ENCODE measurements at regions not wholly inside any gene's neighbourhood (a gene's known extent, or its start where the extent isn't known, plus 50 kb on each side); places are given as distances from the start of the nearest gene placed in this dataset.

GRCh38 chr9:16223074-16223871, 647.2 kb downstream of the BNC2 start:
- H3K4me3 Mint-ChIP-seq: no peak overlapping the region
- H3K27ac Mint-ChIP-seq: no peak overlapping the region
- H3K4me1 Mint-ChIP-seq: no peaks in the 10 kb centered on the region
- ATAC-seq (no peak), DNase-seq (ENCODE audit: low spot score in 2 of 2) (no peak)
- H3K9me3 Mint-ChIP-seq: peaks cover 22% of the 10 kb centered on the region
- H3K36me3 Mint-ChIP-seq: no peaks in the 10 kb centered on the region

DNA sequence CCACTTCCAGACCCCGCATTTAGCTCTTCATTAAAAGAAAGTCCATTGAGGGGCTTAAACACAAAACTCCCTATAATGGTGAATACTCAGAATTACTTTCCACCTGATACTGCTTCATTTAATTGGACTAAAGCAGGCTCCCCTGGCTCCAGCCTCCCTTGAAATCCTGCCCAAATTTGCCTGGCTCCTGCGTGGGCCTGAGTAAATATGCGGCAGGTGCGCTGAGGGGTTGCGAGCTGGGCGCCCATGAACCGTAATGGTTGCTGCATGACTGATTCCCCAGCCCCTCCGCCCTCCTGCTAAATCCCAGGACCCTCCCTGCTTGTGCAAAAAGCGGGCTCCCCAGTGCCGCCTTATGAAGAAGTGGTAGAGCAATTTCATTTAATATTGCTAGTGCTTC, 639.7 kb downstream of the BNC2 start:
- Mint-ChIP-seq H3K27ac (no peak overlapping the region), H3K9me3 (peaks cover 16% of the 10 kb centered on the region), H3K4me1 (no peaks in the 10 kb centered on the region), H3K36me3 (no peaks in the 10 kb centered on the region), H3K4me3 (no peak overlapping the region)
- DNase-seq (ENCODE audit: low spot score in 2 of 2) (no peak), ATAC-seq (no peak)

DNA sequence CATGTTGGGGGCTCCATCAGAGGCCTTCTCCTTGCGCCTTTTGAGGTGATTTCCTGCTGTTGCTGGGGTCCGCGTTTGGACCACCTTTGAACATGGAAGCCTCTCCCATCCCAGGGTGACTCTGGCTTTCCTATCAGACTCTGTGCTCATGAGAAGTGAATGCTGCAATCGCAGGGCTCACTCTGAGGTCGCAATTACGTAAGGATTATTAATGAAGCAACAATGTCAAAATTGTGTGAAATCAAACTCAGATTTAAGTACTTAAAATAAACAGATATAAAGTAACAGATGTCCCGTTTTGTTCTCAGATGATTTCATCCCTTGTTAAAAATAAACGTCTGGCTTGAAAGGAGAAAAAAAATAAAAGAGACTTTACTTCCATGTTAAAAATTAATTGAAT, 634.2 kb downstream of the BNC2 start:
- DNase-seq (ENCODE audit: low spot score in 2 of 2) (no peak), ATAC-seq (no peak)
- Mint-ChIP-seq H3K4me3 (no peak overlapping the region), H3K36me3 (no peaks in the 10 kb centered on the region), H3K27ac (no peak overlapping the region), H3K9me3 (peaks cover 13% of the 10 kb centered on the region), H3K4me1 (no peaks in the 10 kb centered on the region)

DNA sequence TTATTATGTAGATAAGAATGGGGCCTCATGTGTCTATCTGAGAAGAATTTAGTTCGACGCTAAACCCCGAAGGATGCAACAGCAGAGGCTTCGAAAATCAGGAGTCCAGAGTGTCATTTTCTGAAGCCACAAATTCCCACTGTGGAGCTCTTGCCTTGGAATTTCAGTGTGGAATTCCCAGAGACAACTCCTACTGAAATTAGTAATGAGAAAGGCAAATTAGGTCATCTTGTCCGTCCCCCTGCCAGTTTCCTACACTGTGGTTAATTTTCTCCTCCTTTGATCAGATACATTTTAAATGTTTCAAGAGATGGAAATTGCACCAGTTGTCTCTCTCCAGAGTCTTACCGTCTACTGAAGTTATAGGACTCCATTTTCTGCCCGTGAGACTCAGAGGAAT, 633.6 kb downstream of the BNC2 start:
- Mint-ChIP-seq H3K9me3 (peaks cover 11% of the 10 kb centered on the region), H3K4me1 (no peaks in the 10 kb centered on the region), H3K36me3 (no peaks in the 10 kb centered on the region), H3K4me3 (no peak overlapping the region), H3K27ac (no peak overlapping the region)
- ATAC-seq: no peak
- DNase-seq (ENCODE audit: low spot score in 2 of 2): no peak

GRCh38 chr9:16238623-16239138, 631.8 kb downstream of the BNC2 start:
- Mint-ChIP-seq H3K9me3 (peaks cover 11% of the 10 kb centered on the region), H3K4me3 (no peak overlapping the region), H3K4me1 (no peaks in the 10 kb centered on the region), H3K36me3 (no peaks in the 10 kb centered on the region), H3K27ac (no peak overlapping the region)
- ATAC-seq: no peak
- no peak for DNase-seq (ENCODE audit: low spot score in 2 of 2)

DNA sequence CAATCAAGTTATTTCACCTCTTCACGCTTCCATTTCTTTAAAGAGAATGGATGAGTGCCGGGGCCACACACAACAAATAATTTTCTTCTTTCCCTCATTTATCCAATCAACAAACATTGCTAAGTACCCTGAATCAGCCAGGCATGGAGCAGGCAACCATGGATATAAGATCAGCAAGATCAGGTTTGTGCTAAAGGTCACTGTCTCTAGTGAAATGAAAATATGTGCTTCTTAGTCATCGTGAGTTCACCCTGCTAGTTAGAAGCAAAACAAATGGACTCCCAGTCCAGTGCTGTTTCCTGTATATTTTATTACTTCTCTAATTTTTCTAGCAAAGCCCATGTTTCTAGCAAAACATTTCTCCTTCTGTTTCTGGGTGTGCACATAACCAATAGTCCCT, 629.2 kb downstream of the BNC2 start:
- DNase-seq (ENCODE audit: low spot score in 2 of 2): no peak
- Mint-ChIP-seq H3K36me3 (no peaks in the 10 kb centered on the region), H3K27ac (no peak overlapping the region), H3K4me1 (no peaks in the 10 kb centered on the region), H3K9me3 (peaks cover 9% of the 10 kb centered on the region), H3K4me3 (no peak overlapping the region)
- no peak for ATAC-seq

GRCh38 chr9:16243798-16244197, 626.7 kb downstream of the BNC2 start:
- Mint-ChIP-seq H3K27ac (no peak overlapping the region), H3K9me3 (peaks cover 9% of the 10 kb centered on the region), H3K36me3 (no peaks in the 10 kb centered on the region), H3K4me3 (no peak overlapping the region), H3K4me1 (no peaks in the 10 kb centered on the region)
- ATAC-seq: no peak
- no peak for DNase-seq (ENCODE audit: low spot score in 2 of 2)

DNA sequence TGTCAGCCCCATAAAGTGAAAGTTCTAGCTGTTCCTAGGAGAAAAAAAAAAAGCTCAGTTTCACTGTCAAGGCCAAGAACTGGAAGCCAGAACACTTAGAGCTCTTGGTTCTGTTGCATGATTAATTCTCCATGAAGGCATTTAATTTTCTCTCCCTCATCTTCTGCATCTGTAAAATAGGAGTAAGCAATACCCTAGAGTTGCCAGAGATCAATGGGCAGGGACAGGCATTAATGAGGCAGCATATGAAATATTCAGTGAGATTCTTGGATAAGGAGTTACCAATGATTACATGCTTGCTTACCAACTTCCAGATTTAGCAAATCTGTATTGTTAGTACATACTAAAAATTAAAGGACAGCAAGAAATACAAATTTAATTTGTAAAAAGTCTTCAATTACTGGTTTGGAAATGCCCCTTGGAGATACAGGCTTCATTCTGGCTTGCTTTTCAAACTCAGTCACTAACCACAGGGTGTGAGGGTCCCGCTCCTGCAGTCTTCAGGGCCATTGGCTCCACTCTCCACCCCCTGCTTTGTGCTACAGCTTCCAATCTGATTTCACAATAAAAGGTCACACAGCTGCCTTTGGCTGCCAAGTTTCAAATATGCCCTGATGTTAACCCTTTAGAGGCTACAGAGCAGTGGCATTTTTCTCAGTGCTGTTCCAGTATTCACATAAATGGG, 624.6 kb downstream of the BNC2 start:
- Mint-ChIP-seq H3K27ac (no peak overlapping the region), H3K36me3 (no peaks in the 10 kb centered on the region), H3K9me3 (peaks cover 9% of the 10 kb centered on the region), H3K4me3 (no peak overlapping the region), H3K4me1 (no peaks in the 10 kb centered on the region)
- ATAC-seq: no peak
- no peak for DNase-seq (ENCODE audit: low spot score in 2 of 2)

DNA sequence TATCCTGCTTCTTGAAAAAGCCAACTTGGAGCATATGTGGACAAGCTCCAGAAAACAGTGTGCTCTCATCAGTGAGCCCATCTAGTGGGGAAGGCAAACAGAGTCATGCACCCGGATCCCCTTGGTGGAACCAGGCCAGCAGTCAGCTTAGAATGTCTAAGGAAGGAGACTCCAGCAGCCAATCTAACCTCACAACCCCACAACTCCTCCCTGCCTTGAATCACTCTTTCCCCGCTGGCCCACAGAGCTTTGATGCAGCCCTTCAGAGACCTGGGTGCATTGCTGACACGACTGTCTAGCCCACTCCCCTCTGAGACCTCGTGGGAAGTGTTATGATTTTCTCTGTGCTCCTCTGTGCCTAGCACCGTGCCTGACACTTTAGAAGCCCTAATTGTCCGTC, 623.7 kb downstream of the BNC2 start:
- Mint-ChIP-seq H3K4me1 (no peaks in the 10 kb centered on the region), H3K36me3 (no peaks in the 10 kb centered on the region)
- DNase-seq (ENCODE audit: low spot score in 2 of 2): no peak

GRCh38 chr9:16247188-16247875, 623.1 kb downstream of the BNC2 start:
- DNase-seq (ENCODE audit: low spot score in 2 of 2) (no peak), ATAC-seq (no peak)
- Mint-ChIP-seq H3K27ac (no peak overlapping the region), H3K4me3 (no peak overlapping the region), H3K36me3 (no peaks in the 10 kb centered on the region), H3K4me1 (no peaks in the 10 kb centered on the region), H3K9me3 (peaks cover 9% of the 10 kb centered on the region)

More for the DNA sequence above, 623.7 kb downstream of the BNC2 start:
- Mint-ChIP-seq H3K4me3 (no peak overlapping the region), H3K9me3 (peaks cover 9% of the 10 kb centered on the region), H3K27ac (no peak overlapping the region)
- ATAC-seq: no peak

- no peak overlapping the region for H3K4me3 Mint-ChIP-seq
- no peaks in the 10 kb centered on the region for H3K4me1 Mint-ChIP-seq
- DNase-seq (ENCODE audit: low spot score in 2 of 2): no peak
- H3K36me3 Mint-ChIP-seq: no peaks in the 10 kb centered on the region
- no peak overlapping the region for H3K27ac Mint-ChIP-seq
- H3K9me3 Mint-ChIP-seq: peaks cover 9% of the 10 kb centered on the region
- ATAC-seq: no peak
Observed at GRCh38 chr9:16248822-16249221, 621.6 kb downstream of the BNC2 start.

DNA sequence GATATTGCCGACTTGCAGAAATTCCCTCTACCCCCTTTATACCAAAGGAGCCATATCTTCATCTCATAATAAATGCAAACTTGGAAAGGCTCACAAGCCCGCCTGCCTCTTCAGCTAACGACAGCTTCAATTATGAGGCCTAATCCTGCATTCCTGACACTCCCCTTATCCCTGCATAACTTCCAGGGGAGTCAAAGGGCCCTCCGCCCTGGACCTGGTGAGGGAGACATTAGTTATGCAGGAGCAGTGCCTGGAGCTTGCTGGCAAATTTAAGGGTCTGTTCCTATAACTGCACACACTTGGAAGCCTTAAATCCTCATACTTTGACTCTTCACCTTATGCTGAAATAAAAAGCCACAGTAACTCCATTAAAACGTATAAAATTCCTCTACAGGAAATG, 617.9 kb downstream of the BNC2 start:
- ATAC-seq: no peak

GRCh38 chr9:16254674-16255073, 615.8 kb downstream of the BNC2 start:
- H3K4me3 Mint-ChIP-seq: no peak overlapping the region
- no peaks in the 10 kb centered on the region for H3K4me1 Mint-ChIP-seq
- no peak overlapping the region for H3K27ac Mint-ChIP-seq
- no peaks in the 10 kb centered on the region for H3K36me3 Mint-ChIP-seq
- ATAC-seq: no peak
- peaks cover 6% of the 10 kb centered on the region for H3K9me3 Mint-ChIP-seq
- DNase-seq (ENCODE audit: low spot score in 2 of 2): no peak

More for the DNA sequence above, 617.9 kb downstream of the BNC2 start:
- no peak overlapping the region for H3K27ac Mint-ChIP-seq
- H3K36me3 Mint-ChIP-seq: no peaks in the 10 kb centered on the region
- no peak for DNase-seq (ENCODE audit: low spot score in 2 of 2)
- H3K4me3 Mint-ChIP-seq: no peak overlapping the region
- peaks cover 3% of the 10 kb centered on the region for H3K9me3 Mint-ChIP-seq
- no peaks in the 10 kb centered on the region for H3K4me1 Mint-ChIP-seq

DNA sequence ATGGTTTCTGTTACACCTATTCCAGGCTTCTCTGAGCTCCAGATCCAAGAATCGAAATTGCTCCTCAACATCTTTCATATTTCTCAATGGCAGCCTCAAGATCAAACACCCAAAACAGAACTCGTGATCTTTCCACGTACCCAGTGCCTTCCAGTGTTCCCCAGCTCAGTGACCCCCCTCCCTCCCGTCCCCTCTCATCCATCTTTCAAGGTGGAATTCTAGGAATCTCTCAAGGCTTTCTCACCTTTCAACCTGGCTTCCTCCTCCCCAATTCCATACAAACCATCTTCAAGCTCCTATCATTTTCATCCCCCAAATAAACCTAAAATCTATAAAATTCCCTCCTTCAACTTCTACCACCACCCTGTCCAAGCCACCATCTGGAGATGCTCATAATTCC, 615.3 kb downstream of the BNC2 start:
- no peak for ATAC-seq
- Mint-ChIP-seq H3K36me3 (no peaks in the 10 kb centered on the region), H3K9me3 (peaks cover 7% of the 10 kb centered on the region), H3K4me3 (no peak overlapping the region), H3K27ac (no peak overlapping the region), H3K4me1 (no peaks in the 10 kb centered on the region)
- no peak for DNase-seq (ENCODE audit: low spot score in 2 of 2)

- DNase-seq (ENCODE audit: low spot score in 2 of 2) (no peak), ATAC-seq (no peak)
- H3K27ac Mint-ChIP-seq: no peak overlapping the region
- no peaks in the 10 kb centered on the region for H3K36me3 Mint-ChIP-seq
- H3K4me3 Mint-ChIP-seq: no peak overlapping the region
- no peaks in the 10 kb centered on the region for H3K4me1 Mint-ChIP-seq
- H3K9me3 Mint-ChIP-seq: peaks cover 6% of the 10 kb centered on the region
Observed at GRCh38 chr9:16257604-16258003, 612.9 kb downstream of the BNC2 start.
